Fibroblast of villous mesenchyme (primary cell): ENCODE measurements at regions not wholly inside any gene's neighbourhood (a gene's known extent, or its start where the extent isn't known, plus 50 kb on each side); places are given as distances from the start of the nearest gene placed in this dataset.

Experiments
- DNase-seq: peaks from one replicate; pipeline ENCODE4 v3.0.0-alpha.2; 2010; ENCODE audit warnings: low read depth
- H3K4me3 ChIP-seq: 2 replicates; pipeline ENCODE4 v1.5.1; 2011; ENCODE audit warnings: low read depth, mild to moderate bottlenecking, low read length
- CTCF ChIP-seq: IDR thresholded peaks from 2 replicates; pipeline ENCODE4 v1.5.1; 2012; ENCODE audit warnings: low read depth, mild to moderate bottlenecking, low read length; ENCODE audit not compliant: insufficient read depth

- TF ChIP-seq CTCF = no peak
- H3K4me3 ChIP-seq = no peak overlapping the region
Measured at GRCh38 chr1:98405581-98406074, 255.9 kb upstream of the SNX7 start.

GRCh38 chr1:98404866-98405265 is 256.7 kb upstream of the SNX7 start:
- H3K4me3 ChIP-seq = no peak overlapping the region
- DNase-seq = no peak
- no peak for TF ChIP-seq CTCF

More at GRCh38 chr1:98405581-98406074, 255.9 kb upstream of the SNX7 start:
- no peak for DNase-seq

- H3K4me3 ChIP-seq = no peak overlapping the region
- TF ChIP-seq CTCF = no peak
- DNase-seq = no peak
Measured at GRCh38 chr1:98403963-98404480, 257.5 kb upstream of the SNX7 start.

GRCh38 chr1:98402860-98403259 is 258.7 kb upstream of the SNX7 start:
- DNase-seq = no peak
- no peak for TF ChIP-seq CTCF

GRCh38 chr1:98400446-98400845 is 261.1 kb upstream of the SNX7 start:
- TF ChIP-seq CTCF = no peak
- no peak overlapping the region for H3K4me3 ChIP-seq
- DNase-seq = no peak

More at GRCh38 chr1:98402860-98403259, 258.7 kb upstream of the SNX7 start:
- H3K4me3 ChIP-seq = no peak overlapping the region

GRCh38 chr1:98399218-98399617 is 262.3 kb upstream of the SNX7 start:
- no peak overlapping the region for H3K4me3 ChIP-seq
- DNase-seq = no peak

More at GRCh38 chr1:98399218-98399617, 262.3 kb upstream of the SNX7 start:
- no peak for TF ChIP-seq CTCF
